ENCODE measurements at regions not wholly inside any gene's neighbourhood (a gene's known extent, or its start where the extent isn't known, plus 50 kb on each side); places are given as distances from the start of the nearest gene placed in this dataset.

GRCh38 chr11:47917599-47918369 lies 62.6 kb upstream of the PTPRJ start (continued):
- TF ChIP-seq, protein P1, sequence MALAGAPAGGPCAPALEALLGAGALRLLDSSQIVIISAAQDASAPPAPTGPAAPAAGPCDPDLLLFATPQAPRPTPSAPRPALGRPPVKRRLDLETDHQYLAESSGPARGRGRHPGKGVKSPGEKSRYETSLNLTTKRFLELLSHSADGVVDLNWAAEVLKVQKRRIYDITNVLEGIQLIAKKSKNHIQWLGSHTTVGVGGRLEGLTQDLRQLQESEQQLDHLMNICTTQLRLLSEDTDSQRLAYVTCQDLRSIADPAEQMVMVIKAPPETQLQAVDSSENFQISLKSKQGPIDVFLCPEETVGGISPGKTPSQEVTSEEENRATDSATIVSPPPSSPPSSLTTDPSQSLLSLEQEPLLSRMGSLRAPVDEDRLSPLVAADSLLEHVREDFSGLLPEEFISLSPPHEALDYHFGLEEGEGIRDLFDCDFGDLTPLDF (CRISPR knock-in tag; IDR thresholded peaks at IDR 0.05), result no peak
- no peak for TF ChIP-seq ZC3H4 (CRISPR knock-in tag; IDR thresholded peaks at IDR 0.05; ENCODE audit: borderline replicate concordance)
- no peak; the same call in 1 of the 2 replicates for TF ChIP-seq BRD4 (IDR thresholded peaks at IDR 0.05)
- TF ChIP-seq FOXJ2 (tag; IDR thresholded peaks at IDR 0.05), result peak; percentile 89
- TF ChIP-seq POU5F1 (IDR thresholded peaks at IDR 0.05; ENCODE audit: borderline replicate concordance, low read depth, low read length, partially characterized antibody), result no peak
- TF ChIP-seq NRF1 (conservative IDR thresholded peaks at IDR 0.05 in 1 of 2, IDR thresholded peaks at IDR 0.05 in 1 of 2), result peak; percentile 26 to 41
- TF ChIP-seq, protein P2, sequence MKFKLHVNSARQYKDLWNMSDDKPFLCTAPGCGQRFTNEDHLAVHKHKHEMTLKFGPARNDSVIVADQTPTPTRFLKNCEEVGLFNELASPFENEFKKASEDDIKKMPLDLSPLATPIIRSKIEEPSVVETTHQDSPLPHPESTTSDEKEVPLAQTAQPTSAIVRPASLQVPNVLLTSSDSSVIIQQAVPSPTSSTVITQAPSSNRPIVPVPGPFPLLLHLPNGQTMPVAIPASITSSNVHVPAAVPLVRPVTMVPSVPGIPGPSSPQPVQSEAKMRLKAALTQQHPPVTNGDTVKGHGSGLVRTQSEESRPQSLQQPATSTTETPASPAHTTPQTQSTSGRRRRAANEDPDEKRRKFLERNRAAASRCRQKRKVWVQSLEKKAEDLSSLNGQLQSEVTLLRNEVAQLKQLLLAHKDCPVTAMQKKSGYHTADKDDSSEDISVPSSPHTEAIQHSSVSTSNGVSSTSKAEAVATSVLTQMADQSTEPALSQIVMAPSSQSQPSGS (CRISPR knock-in tag; IDR thresholded peaks at IDR 0.05), result no peak
- no peak for TF ChIP-seq ZNF445 (CRISPR knock-in tag; IDR thresholded peaks at IDR 0.05; ENCODE audit: low read depth)
- TF ChIP-seq MGA (IDR thresholded peaks at IDR 0.05), result peak; percentile 86
- TF ChIP-seq JUNB (CRISPR knock-in tag; conservative IDR thresholded peaks at IDR 0.05), result no peak
- no peak for TF ChIP-seq CREB1 (IDR thresholded peaks at IDR 0.05)
- no peak for TF ChIP-seq CREB1 (CRISPR knock-in tag; IDR thresholded peaks at IDR 0.05)
- TF ChIP-seq ZNF133 (CRISPR knock-in tag; IDR thresholded peaks at IDR 0.05), result no peak
- TF ChIP-seq KAT7 (CRISPR knock-in tag; IDR thresholded peaks at IDR 0.05; ENCODE audit: borderline replicate concordance), result 0 out of 2 replicates have a peak, but pooled peaks have one; percentile 29

Data from K562 (cell line).